ENCODE measurements at regions not wholly inside any gene's neighbourhood (a gene's known extent, or its start where the extent isn't known, plus 50 kb on each side); places are given as distances from the start of the nearest gene placed in this dataset.
"Not testable (repeated sequence)": the region's sequence is repeated elsewhere in the genome, so short reads cannot be mapped to it uniquely, and the experiment has no call there.

DNA sequence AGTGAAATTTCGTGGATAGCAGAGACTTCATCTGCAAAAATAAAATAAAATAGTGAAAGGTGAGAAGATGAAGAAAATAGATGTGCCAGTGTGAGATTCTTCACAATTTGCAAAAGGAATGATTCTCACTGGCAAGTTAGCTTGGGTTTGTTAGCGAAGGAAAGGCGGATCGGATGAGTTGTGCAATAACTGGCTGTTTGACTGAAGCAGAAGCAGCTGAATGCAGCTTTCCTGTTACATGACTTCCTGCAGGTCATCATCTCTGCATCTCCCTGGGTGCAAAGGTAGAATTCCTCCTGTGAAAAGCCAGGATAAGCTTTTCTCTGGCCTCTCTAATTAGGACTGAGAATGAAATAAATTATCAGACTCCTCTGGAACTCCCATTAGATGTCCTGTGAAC lies 263.1 kb upstream of the CHRM3 start:
- Histone ChIP-seq H3K4me3 (ENCODE audit: low read length) (no peak overlapping the region), H3K9ac (ENCODE audit: low read depth, low read length) (no peak overlapping the region), H3K36me3 (ENCODE audit: insufficient read depth, low read length) (no peaks in the 10 kb centered on the region), H3K27ac (ENCODE audit: low read depth, low read length) (no peak overlapping the region), H3K4me1 (ENCODE audit: insufficient read depth, low read length) (peaks cover 46% of the 10 kb centered on the region), H3K9me3 (ENCODE audit: insufficient read depth, low read depth, low read length) (0 out of 2 replicates have a peak, but pooled peaks cover 2% of the 10 kb centered on the region), H3K27me3 (ENCODE audit: insufficient read depth, low read length) (no peaks in the 10 kb centered on the region)
- WGBS, result 93% methylated on average over 4 of the region's 4 CpGs

DNA sequence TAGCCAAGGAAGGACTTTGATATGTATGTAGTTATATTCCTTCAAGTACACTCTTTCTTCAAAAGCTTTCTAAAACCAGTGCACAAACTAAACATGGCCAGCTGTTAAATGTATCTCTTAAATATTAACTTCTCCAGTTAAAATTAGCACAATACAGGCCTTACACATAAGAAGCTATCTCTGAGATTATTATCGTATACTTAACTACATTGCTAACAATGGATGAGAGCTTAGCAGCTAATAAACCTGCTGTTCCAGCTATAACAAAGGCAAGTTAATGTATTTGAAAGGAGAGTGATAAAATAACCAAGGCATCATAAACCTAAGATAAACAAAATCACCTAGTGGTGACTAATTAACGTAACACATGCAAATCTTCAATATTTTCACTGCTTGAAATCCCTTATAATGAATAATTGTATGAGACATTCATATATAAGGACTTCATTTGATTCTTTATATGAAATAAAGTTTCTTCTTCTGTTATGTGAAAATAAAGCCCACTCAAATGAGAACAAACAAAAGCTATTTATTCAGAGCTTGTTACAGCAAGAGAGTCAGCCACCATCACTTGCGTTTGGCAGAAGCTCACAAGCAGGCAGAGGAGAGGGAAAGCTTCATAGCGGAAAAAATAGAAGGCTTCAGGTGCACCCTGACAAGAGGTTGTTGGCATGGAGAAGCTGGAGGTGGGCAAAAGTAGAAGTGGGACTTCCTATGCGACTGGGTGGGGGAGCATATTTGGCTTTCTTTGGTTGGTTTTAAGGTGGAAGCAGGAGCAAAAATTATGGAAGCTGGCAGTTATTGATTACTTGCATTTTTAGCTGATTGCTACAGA lies 274.1 kb upstream of the CHRM3 start:
- H3K27ac ChIP-seq (ENCODE audit: low read depth, low read length), result no peak overlapping the region
- H3K36me3 ChIP-seq (ENCODE audit: insufficient read depth, low read length), result no peaks in the 10 kb centered on the region
- H3K4me1 ChIP-seq (ENCODE audit: insufficient read depth, low read length), result peaks cover 15% of the 10 kb centered on the region
- H3K27me3 ChIP-seq (ENCODE audit: insufficient read depth, low read length), result no peaks in the 10 kb centered on the region
- no peaks in the 10 kb centered on the region for H3K9me3 ChIP-seq (ENCODE audit: insufficient read depth, low read depth, low read length)
- 81% methylated on average over 4 of the region's 5 CpGs for WGBS
- no peak overlapping the region for H3K9ac ChIP-seq (ENCODE audit: low read depth, low read length)
- H3K4me3 ChIP-seq (ENCODE audit: low read length), result no peak overlapping the region

DNA sequence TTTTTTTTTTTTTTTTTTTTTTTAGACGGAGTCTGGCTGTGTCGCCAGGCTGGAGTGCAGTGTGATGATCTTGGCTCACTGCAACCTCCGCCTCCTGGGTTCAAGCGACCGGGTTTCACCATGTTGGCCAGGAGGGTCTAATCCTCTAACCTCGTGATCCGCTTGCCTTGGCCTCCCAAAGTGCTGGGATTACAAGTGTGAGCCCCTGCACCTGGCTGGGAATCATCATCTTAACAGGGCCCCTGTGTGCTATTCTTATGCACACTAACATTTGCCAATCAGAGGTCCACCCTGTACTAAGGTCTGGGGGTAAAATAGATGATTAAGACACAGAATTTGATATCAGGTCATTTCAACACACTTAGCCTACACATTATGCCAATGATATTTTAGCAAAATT lies 278.7 kb upstream of the CHRM3 start:
- WGBS, result 66% methylated on average over 7 of the region's 7 CpGs
- H3K9ac ChIP-seq (ENCODE audit: low read depth, low read length), result no peak overlapping the region
- H3K36me3 ChIP-seq (ENCODE audit: insufficient read depth, low read length), result no peaks in the 10 kb centered on the region
- H3K27me3 ChIP-seq (ENCODE audit: insufficient read depth, low read length), result no peaks in the 10 kb centered on the region
- no peaks in the 10 kb centered on the region for H3K9me3 ChIP-seq (ENCODE audit: insufficient read depth, low read depth, low read length)
- peak overlapping the region; percentile 12; the same call in 1 of the 2 replicates for H3K27ac ChIP-seq (ENCODE audit: low read depth, low read length)
- peaks cover 25% of the 10 kb centered on the region for H3K4me1 ChIP-seq (ENCODE audit: insufficient read depth, low read length)
- no peak overlapping the region for H3K4me3 ChIP-seq (ENCODE audit: low read length)

DNA sequence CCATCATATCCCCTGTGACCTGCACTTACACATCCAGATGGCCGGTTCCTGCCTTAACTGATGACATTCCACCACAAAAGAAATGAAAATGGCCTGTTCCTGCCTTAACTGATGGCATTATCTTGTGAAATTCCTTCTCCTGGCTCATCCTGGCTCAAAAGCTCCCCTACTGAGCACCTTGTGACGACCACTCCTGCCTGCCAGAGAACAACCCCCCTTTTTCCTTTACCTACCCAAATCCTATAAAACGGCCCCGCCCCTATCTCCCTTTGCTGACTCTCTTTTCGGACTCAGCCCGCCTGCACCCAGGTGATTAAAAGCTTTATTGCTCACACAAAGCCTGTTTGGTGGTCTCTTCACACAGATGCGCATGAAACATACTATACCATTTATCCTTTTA lies 279.7 kb upstream of the CHRM3 start:
- not testable (repeated sequence) for H3K36me3 ChIP-seq (ENCODE audit: insufficient read depth, low read length); H3K9me3 ChIP-seq (ENCODE audit: insufficient read depth, low read depth, low read length); H3K27me3 ChIP-seq (ENCODE audit: insufficient read depth, low read length); H3K4me3 ChIP-seq (ENCODE audit: low read length)
- Histone ChIP-seq H3K4me1 (ENCODE audit: insufficient read depth, low read length) (peaks cover 25% of the 10 kb centered on the region), H3K27ac (ENCODE audit: low read depth, low read length) (peak overlapping the region; percentile 67; the same call in 1 of the 2 replicates), H3K9ac (ENCODE audit: low read depth, low read length) (0 out of 2 replicates have a peak overlapping the region, but pooled peaks have one; percentile 42)
- WGBS, result 19% methylated on average over 7 of the region's 7 CpGs

DNA sequence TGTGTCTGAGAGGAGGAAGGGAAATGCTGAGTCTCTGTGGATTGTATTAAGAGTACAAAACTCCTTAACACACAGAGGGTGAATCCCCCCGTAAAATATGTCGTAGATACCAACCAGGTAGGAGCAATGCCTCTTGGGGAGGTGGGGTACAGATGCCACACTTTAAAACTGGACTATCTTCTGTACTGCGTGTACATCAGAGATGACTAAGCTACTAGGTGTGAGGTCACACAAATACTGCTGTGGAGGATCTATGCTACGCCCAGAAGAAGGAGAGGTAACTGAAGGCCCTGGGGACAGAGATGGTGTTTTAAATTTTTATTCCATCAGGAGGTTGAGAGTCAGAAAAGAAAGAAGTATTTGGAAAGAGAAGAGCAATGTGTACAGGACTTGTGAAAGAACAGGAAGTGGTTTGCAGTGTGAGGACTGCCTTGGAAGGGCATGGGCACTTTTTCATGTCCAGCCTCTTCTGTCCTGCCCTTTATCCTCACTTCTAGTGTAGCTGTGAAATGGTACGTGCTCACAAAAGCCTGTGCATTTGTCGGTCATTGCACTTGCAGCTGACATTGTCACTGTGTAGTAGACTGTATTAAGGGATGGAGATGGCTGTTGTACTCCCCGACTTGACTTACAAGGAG lies 287.8 kb upstream of the CHRM3 start:
- Histone ChIP-seq H3K4me3 (ENCODE audit: low read length) (no peak overlapping the region), H3K4me1 (ENCODE audit: insufficient read depth, low read length) (0 out of 2 replicates have a peak, but pooled peaks cover 3% of the 10 kb centered on the region), H3K27me3 (ENCODE audit: insufficient read depth, low read length) (no peaks in the 10 kb centered on the region), H3K27ac (ENCODE audit: low read depth, low read length) (no peak overlapping the region), H3K9me3 (ENCODE audit: insufficient read depth, low read depth, low read length) (no peaks in the 10 kb centered on the region), H3K9ac (ENCODE audit: low read depth, low read length) (no peak overlapping the region), H3K36me3 (ENCODE audit: insufficient read depth, low read length) (no peaks in the 10 kb centered on the region)
- WGBS, result 96% methylated on average over 7 of the region's 7 CpGs

DNA sequence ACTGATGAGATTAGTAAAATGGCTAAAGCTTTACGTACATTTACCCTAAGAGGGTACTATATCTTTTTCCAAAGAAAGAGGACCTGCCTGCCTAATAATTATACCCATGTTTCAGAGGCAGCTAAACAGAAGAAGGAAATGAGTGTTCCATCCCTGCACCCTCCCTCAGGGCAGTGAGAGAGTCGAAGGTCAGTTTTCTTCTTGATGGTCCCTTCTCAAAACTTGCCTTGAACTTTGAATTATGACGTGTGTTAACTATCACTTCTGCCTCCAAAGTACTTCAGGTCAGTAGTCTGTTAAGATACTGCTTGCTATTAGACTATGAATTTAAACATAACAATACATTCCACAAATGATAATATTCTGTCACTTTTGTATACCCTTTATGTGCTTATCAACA lies 294.8 kb upstream of the CHRM3 start:
- H3K4me3 ChIP-seq (ENCODE audit: low read length), result no peak overlapping the region
- WGBS, result 87% methylated on average over 2 of the region's 3 CpGs
- H3K27me3 ChIP-seq (ENCODE audit: insufficient read depth, low read length), result no peaks in the 10 kb centered on the region
- H3K36me3 ChIP-seq (ENCODE audit: insufficient read depth, low read length), result no peaks in the 10 kb centered on the region
- H3K4me1 ChIP-seq (ENCODE audit: insufficient read depth, low read length), result no peaks in the 10 kb centered on the region
- H3K9ac ChIP-seq (ENCODE audit: low read depth, low read length), result no peak overlapping the region
- no peak overlapping the region for H3K27ac ChIP-seq (ENCODE audit: low read depth, low read length)
- no peaks in the 10 kb centered on the region for H3K9me3 ChIP-seq (ENCODE audit: insufficient read depth, low read depth, low read length)

DNA sequence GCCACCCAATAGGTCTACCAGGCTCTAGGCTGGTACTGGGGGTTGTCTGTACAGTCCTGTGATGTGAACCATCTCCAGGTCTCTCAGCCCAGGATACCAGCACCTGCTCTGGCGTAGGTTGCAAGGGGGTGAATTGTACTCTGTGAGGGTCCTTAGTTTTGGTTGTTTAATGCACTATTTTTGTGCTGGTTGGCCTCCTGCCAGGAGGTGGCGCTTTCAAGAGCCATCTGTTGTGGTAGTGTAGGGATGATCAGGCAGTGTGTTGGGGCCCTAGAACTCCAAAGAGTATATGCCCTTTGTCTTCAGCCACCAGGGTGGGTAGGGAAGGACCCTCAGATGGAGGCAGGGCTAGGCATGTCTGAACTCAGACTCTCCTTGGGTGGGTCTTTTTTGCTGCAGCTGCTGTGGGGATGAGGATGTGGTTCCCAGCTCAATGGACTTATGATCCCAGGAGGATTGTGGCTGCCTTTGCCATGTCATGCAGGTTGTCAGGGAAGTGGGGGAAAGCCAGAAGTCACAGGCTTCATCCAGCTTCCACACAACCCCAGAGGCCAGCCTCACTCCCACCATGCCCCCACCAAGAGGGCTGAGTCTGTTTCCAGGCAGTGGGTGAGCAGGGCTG lies 301.8 kb upstream of the CHRM3 start:
- Histone ChIP-seq H3K4me1 (ENCODE audit: insufficient read depth, low read length) (no peaks in the 10 kb centered on the region), H3K36me3 (ENCODE audit: insufficient read depth, low read length) (no peaks in the 10 kb centered on the region), H3K27me3 (ENCODE audit: insufficient read depth, low read length) (no peaks in the 10 kb centered on the region), H3K9ac (ENCODE audit: low read depth, low read length) (no peak overlapping the region), H3K9me3 (ENCODE audit: insufficient read depth, low read depth, low read length) (no peaks in the 10 kb centered on the region), H3K4me3 (ENCODE audit: low read length) (no peak overlapping the region), H3K27ac (ENCODE audit: low read depth, low read length) (no peak overlapping the region)
- 91% methylated on average over 2 of the region's 2 CpGs for WGBS

DNA sequence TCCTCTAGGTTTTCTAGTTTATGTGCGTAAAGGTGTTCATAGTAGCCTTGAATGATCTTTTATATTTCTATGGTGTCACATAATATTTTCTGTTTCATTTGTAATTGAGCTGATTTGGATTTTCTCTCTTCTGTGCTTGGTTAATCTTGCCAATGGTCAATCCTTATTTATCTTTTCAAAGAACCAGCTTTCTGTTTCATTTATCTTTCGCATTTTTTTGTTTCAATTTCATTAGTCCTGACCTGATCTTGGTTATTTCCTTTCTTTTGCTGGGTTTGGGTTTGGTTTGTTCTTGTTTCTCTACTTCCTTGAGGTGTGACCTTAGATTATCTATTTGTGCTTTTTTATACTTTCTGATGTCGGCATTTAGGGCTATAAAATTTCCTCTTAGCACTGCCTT lies 304.4 kb upstream of the CHRM3 start:
- not testable (repeated sequence) for H3K36me3 ChIP-seq (ENCODE audit: insufficient read depth, low read length); H3K9ac ChIP-seq (ENCODE audit: low read depth, low read length); H3K27me3 ChIP-seq (ENCODE audit: insufficient read depth, low read length); H3K4me3 ChIP-seq (ENCODE audit: low read length); H3K4me1 ChIP-seq (ENCODE audit: insufficient read depth, low read length); H3K27ac ChIP-seq (ENCODE audit: low read depth, low read length); H3K9me3 ChIP-seq (ENCODE audit: insufficient read depth, low read depth, low read length)
- WGBS, result 83% methylated on average over 2 of the region's 3 CpGs

DNA sequence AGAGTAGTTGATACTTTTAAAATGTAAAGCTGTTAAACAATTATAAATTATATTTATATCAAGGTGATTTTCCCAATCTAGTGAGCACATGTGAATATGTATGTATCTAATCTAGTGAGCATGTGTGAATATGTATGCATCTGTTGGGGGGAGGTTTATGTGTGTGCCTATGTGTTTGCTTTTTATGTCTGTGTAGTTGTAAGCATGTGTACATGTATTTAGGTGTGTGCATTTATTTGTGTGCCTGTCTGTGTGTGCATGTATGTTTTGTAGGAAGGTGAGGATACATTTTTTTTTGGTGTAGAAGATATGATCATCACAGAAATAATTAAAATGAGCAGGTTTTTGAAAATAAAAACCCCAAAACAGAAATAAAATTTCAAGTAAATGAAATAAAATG lies 318.9 kb upstream of the CHRM3 start:
- no peak overlapping the region for H3K9ac ChIP-seq (ENCODE audit: low read depth, low read length)
- H3K27ac ChIP-seq (ENCODE audit: low read depth, low read length), result no peak overlapping the region
- no peaks in the 10 kb centered on the region for H3K27me3 ChIP-seq (ENCODE audit: insufficient read depth, low read length)
- H3K4me3 ChIP-seq (ENCODE audit: low read length), result no peak overlapping the region
- H3K4me1 ChIP-seq (ENCODE audit: insufficient read depth, low read length), result no peaks in the 10 kb centered on the region
- H3K9me3 ChIP-seq (ENCODE audit: insufficient read depth, low read depth, low read length), result no peaks in the 10 kb centered on the region
- no peaks in the 10 kb centered on the region for H3K36me3 ChIP-seq (ENCODE audit: insufficient read depth, low read length)

DNA sequence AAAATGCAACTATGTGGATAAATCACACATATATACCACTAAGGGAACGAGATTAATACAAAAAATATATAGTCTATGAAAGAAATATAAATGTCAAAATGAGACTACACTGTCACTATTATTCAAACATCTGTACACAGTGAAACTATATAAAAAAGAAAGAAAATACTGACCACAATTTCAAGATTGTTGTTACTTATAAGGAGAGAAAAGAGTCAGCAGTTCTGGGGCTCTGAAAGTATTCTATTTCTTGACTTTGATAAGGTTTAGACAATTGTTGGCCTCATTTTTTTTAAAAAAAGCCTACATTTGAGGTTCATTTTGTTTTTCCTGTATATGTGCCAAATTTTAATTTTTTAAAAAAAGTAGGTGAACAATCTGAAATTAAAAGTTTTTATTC lies 319.3 kb upstream of the CHRM3 start:
- Histone ChIP-seq H3K36me3 (ENCODE audit: insufficient read depth, low read length) (no peaks in the 10 kb centered on the region), H3K9ac (ENCODE audit: low read depth, low read length) (no peak overlapping the region), H3K27me3 (ENCODE audit: insufficient read depth, low read length) (no peaks in the 10 kb centered on the region), H3K4me3 (ENCODE audit: low read length) (no peak overlapping the region), H3K4me1 (ENCODE audit: insufficient read depth, low read length) (no peaks in the 10 kb centered on the region), H3K27ac (ENCODE audit: low read depth, low read length) (no peak overlapping the region), H3K9me3 (ENCODE audit: insufficient read depth, low read depth, low read length) (no peaks in the 10 kb centered on the region)
- no CpG with 5 or more reads among the region's 1 CpG for WGBS

DNA sequence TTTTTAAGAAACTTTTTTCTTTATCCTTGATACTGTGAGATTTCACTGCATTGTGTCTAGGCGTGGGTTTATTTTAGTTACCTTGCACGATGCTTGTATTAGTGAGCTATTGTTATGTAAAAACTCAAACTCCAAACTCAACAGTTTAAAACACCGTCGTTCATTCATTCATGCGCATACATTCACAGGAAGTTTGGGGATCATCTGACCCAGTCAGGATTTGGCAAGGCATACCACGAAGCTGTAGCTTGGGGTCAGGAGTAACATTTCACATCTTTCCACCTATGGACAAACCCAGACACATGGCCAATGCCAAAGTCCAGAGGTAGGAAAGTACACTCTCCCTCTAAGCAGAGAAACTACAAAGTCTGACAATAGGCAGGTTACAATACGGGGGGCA lies 324.6 kb upstream of the CHRM3 start:
- Histone ChIP-seq H3K4me1 (ENCODE audit: insufficient read depth, low read length) (peaks cover 11% of the 10 kb centered on the region), H3K4me3 (ENCODE audit: low read length) (no peak overlapping the region), H3K9ac (ENCODE audit: low read depth, low read length) (no peak overlapping the region), H3K9me3 (ENCODE audit: insufficient read depth, low read depth, low read length) (no peaks in the 10 kb centered on the region), H3K27me3 (ENCODE audit: insufficient read depth, low read length) (no peaks in the 10 kb centered on the region), H3K36me3 (ENCODE audit: insufficient read depth, low read length) (no peaks in the 10 kb centered on the region), H3K27ac (ENCODE audit: low read depth, low read length) (no peak overlapping the region)
- WGBS, result 42% methylated on average over 5 of the region's 7 CpGs

Data from HUES64 (cell line).